HepG2 (cell line): ENCODE measurements at regions not wholly inside any gene's neighbourhood (a gene's known extent, or its start where the extent isn't known, plus 50 kb on each side); places are given as distances from the start of the nearest gene placed in this dataset.

Experiments
- ATAC-seq: fragments of 200-7000 bp; cut with Tn5 transposase; 3 replicates; pipeline ENCODE4 v1.9.1; 2020; ENCODE audit warnings: mild to moderate bottlenecking, moderate library complexity
- BruUV-seq: library from RNA; stranded (reverse); fragments of 400-500 nt; replicated peaks from 2 replicates; lab custom pipeline; 2021; lab: Mats Ljungman, UMichigan
- CTCF ChIA-PET: fragments of 300-600 bp; formaldehyde crosslinking; extraction: SDS; loops from one replicate; lab custom pipeline; 2021; ENCODE audit warnings: low total read pairs, inconsistent platforms, low intra/inter-chr PET ratio; lab: Yijun Ruan, JAX
- POLR2A ChIA-PET: fragments of 350-600 bp; sonication (Branson Sonifier 250); formaldehyde crosslinking; loops from one replicate; lab custom pipeline; 2020; ENCODE audit warnings: antibody characterized with exemption, inconsistent platforms; lab: Yijun Ruan, JAX
- DNase-seq: peaks from one replicate; pipeline ENCODE4 v3.0.0-alpha.2; 2015; ENCODE audit warnings: low spot score
- FAIRE-seq: peaks from 3 replicates; lab custom pipeline; 2011; peaks lifted over from hg19 to GRCh38; lab: Jason Lieb, UNC
- H2AFZ ChIP-seq: one replicate; pipeline ENCODE4 v1.6.1; 2011; ENCODE audit warnings: low read length, inconsistent platforms
- H3K27ac ChIP-seq: fragments of 300-600 bp; 3 replicates; pipeline ENCODE4 v1.8.0; 2011; ENCODE audit warnings: mixed run types, mild to moderate bottlenecking, mixed read lengths, low read length, inconsistent platforms; ENCODE audit not compliant: insufficient read depth; ENCODE audit errors: extremely low read length
- H3K27me3 ChIP-seq, 2 experiments: fragments of 200-600 bp in 1 of 2; 2 replicates in 1 of 2; 3 replicates in 1 of 2; pipeline versions ENCODE4 v1.6.0 to v1.8.0; 2011; ENCODE audit warnings: low read length in 2 of 2, mild to moderate bottlenecking in 2 of 2, moderate library complexity in 2 of 2, inconsistent platforms in 1 of 2; ENCODE audit not compliant: insufficient read depth in 2 of 2, control insufficient read depth in 1 of 2
- H3K36me3 ChIP-seq, 2 experiments: fragments of 200-600 bp in 1 of 2; replicated peaks in 1 of 2; 2 replicates in 1 of 2; 3 replicates in 1 of 2; pipeline versions ENCODE4 v1.5.1 to v1.8.0; 2011; ENCODE audit warnings: low read length in 2 of 2, inconsistent platforms in 1 of 2; ENCODE audit not compliant: insufficient read depth in 2 of 2, control insufficient read depth in 1 of 2
- H3K4me1 ChIP-seq: 2 replicates; pipeline ENCODE4 v1.5.1; 2012; ENCODE audit warnings: low read length, inconsistent platforms; ENCODE audit not compliant: insufficient read depth
- H3K4me2 ChIP-seq: 2 replicates; pipeline ENCODE4 v1.6.0; 2011; ENCODE audit warnings: low read depth, low read length, inconsistent platforms
- H3K4me3 ChIP-seq, 3 experiments: fragments of 200-600 bp in 1 of 3; sonication (generic), shearing (Covaris generic) in 1 of 3; replicated peaks in 1 of 3; 2 replicates each; pipeline ENCODE4 v1.5.1; 2011 to 2016; ENCODE audit warnings: low read length in 3 of 3, inconsistent platforms in 2 of 3, low read depth in 2 of 3, mild to moderate bottlenecking in 2 of 3, control low read depth in 1 of 3, mixed read lengths in 1 of 3; ENCODE audit not compliant: insufficient read depth in 1 of 3
- H3K79me2 ChIP-seq: one replicate; pipeline ENCODE4 v1.6.1; 2011; ENCODE audit warnings: low read length, inconsistent platforms; ENCODE audit not compliant: insufficient read depth
- H3K9ac ChIP-seq: 2 replicates; pipeline ENCODE4 v1.6.0; 2011; ENCODE audit warnings: mild to moderate bottlenecking, low read depth, low read length, inconsistent platforms; ENCODE audit not compliant: insufficient read depth
- H3K9me3 ChIP-seq: 2 replicates; pipeline ENCODE4 v1.5.1; 2012; ENCODE audit warnings: mild to moderate bottlenecking, low read length
- H4K20me1 ChIP-seq: 2 replicates; pipeline ENCODE4 v1.6.0; 2011; ENCODE audit warnings: inconsistent platforms, mild to moderate bottlenecking, low read length, moderate library complexity; ENCODE audit not compliant: insufficient read depth
- DMTF1 ChIP-seq: sonication (generic); formaldehyde crosslinking; IDR thresholded peaks from 2 replicates; pipeline ENCODE4 v1.4.0; 2020; ENCODE audit warnings: mild to moderate bottlenecking, missing genetic modification reagents
- FLYWCH1 ChIP-seq: sonication (generic); formaldehyde crosslinking; IDR thresholded peaks from 2 replicates; pipeline ENCODE4 v1.8.1; 2023; ENCODE audit warnings: mild to moderate bottlenecking, missing genetic modification reagents
- GMEB1 ChIP-seq: sonication (generic); formaldehyde crosslinking; IDR thresholded peaks from 2 replicates; pipeline ENCODE4 v1.5.1; 2020; ENCODE audit warnings: missing genetic modification reagents, mild to moderate bottlenecking, borderline replicate concordance
- HMGXB4 ChIP-seq, 2 experiments: sonication (generic) in 1 of 2; formaldehyde crosslinking in 1 of 2; IDR thresholded peaks; 2 replicates each; pipeline versions ENCODE4 v1.4.0 to v1.6.1; 2018 to 2020; ENCODE audit warnings: missing genetic modification reagents in 2 of 2, borderline replicate concordance in 1 of 2, low read depth in 1 of 2, mild to moderate bottlenecking in 1 of 2, missing biosample characterization in 1 of 2
- HOXA9 ChIP-seq: sonication (generic); formaldehyde crosslinking; IDR thresholded peaks from 2 replicates; pipeline ENCODE4 v1.8.1; 2022; ENCODE audit warnings: missing genetic modification reagents, mild to moderate bottlenecking, moderate library complexity, borderline replicate concordance
- NAIF1 ChIP-seq: sonication (generic); formaldehyde crosslinking; IDR thresholded peaks from 2 replicates; pipeline ENCODE4 v1.5.0; 2020; ENCODE audit warnings: mild to moderate bottlenecking, missing genetic modification reagents, borderline replicate concordance
- PHF5A ChIP-seq: IDR thresholded peaks from one replicate; pipeline ENCODE4 v1.6.1; 2018; ENCODE audit warnings: low read depth, missing genetic modification reagents; ENCODE audit not compliant: unreplicated experiment
- RARA ChIP-seq: IDR thresholded peaks from 2 replicates; pipeline ENCODE4 v1.6.1; 2016; ENCODE audit warnings: missing genetic modification reagents, missing compliant biosample characterization
- RELA ChIP-seq: sonication (generic); formaldehyde crosslinking; IDR thresholded peaks from 2 replicates; pipeline ENCODE4 v1.4.0; 2020; ENCODE audit warnings: missing genetic modification reagents
- SMAD3 ChIP-seq: sonication (generic); formaldehyde crosslinking; IDR thresholded peaks from 2 replicates; pipeline ENCODE4 v1.4.0; 2020; ENCODE audit warnings: missing genetic modification reagents
- ZFP36L2 ChIP-seq: sonication (generic); formaldehyde crosslinking; IDR thresholded peaks from 2 replicates; pipeline ENCODE4 v1.4.0; 2020; ENCODE audit warnings: missing genetic modification reagents
- ZNF552 ChIP-seq: sonication (generic); formaldehyde crosslinking; IDR thresholded peaks from 2 replicates; pipeline ENCODE4 v1.9.0; 2022; ENCODE audit warnings: missing genetic modification reagents, mild to moderate bottlenecking, borderline replicate concordance
- ZNF567 ChIP-seq: sonication (generic); formaldehyde crosslinking; IDR thresholded peaks from 2 replicates; pipeline ENCODE4 v1.8.1; 2023; ENCODE audit warnings: mild to moderate bottlenecking, missing genetic modification reagents, borderline replicate concordance
- ZNF570 ChIP-seq: sonication (generic); formaldehyde crosslinking; IDR thresholded peaks from 2 replicates; pipeline ENCODE4 v1.4.0; 2020; ENCODE audit warnings: mild to moderate bottlenecking, missing genetic modification reagents, borderline replicate concordance
- ZNF691 ChIP-seq: sonication (generic); formaldehyde crosslinking; IDR thresholded peaks from 2 replicates; pipeline ENCODE4 v1.4.0; 2020; ENCODE audit warnings: missing genetic modification reagents, low read depth, mild to moderate bottlenecking, borderline replicate concordance
- ZNF740 ChIP-seq: sonication (generic); formaldehyde crosslinking; IDR thresholded peaks from 2 replicates; pipeline ENCODE4 v1.4.0; 2020; ENCODE audit warnings: missing genetic modification reagents
- WGBS: methylation state at CpG from one replicate; pipeline ENCODE4 v1.1.6; 2017; ENCODE audit warnings: low lambda C conversion rate; 5-methylcytosine and 5-hydroxymethylcytosine counted together
- in situ Hi-C: cut with HindIII; loops from 2 replicates; pipeline ENCODE4 v1.10.0; 2017; ENCODE audit warnings: low pct_unique_long_range_greater_than_20kb; ENCODE audit not compliant: extremely low pct_ligation_motif_present
- intact Hi-C: fragments of 100-400 bp; cut with micrococcal nuclease; formaldehyde crosslinking; loops from one replicate; pipeline ENCODE4 v1.10.0; 2022; ENCODE audit not compliant: unreplicated experiment

GRCh38 chr21:23732776-23733175 lies 1874.5 kb downstream of the MRPL39 start:
- DNase-seq (no peak), FAIRE-seq (no peak), ATAC-seq (no peak)
- H3K4me1 ChIP-seq = no peaks in the 10 kb centered on the region
- H4K20me1 ChIP-seq = no peaks in the 10 kb centered on the region
- intact Hi-C loops (no loop called here), in situ Hi-C loops (no loop called here)
- no peak overlapping the region for H3K4me3 ChIP-seq
- H3K79me2 ChIP-seq = no peaks in the 10 kb centered on the region
- H3K36me3 ChIP-seq = no peaks in the 10 kb centered on the region
- peaks cover 63% of the 10 kb centered on the region for H3K9me3 ChIP-seq
- no peak overlapping the region for H3K9ac ChIP-seq
- H2AFZ ChIP-seq = no peak overlapping the region
- no peak overlapping the region for H3K27ac ChIP-seq
- ChIA-PET POLR2A (no interaction called here), CTCF (no interaction called here)
- H3K4me2 ChIP-seq = no peak overlapping the region
- no TSS peak for BruUV-seq
- H3K27me3 ChIP-seq = no peaks in the 10 kb centered on the region; a peak in 1 of 5 replicates
- WGBS = 20% methylated on average over 1 of the region's 1 CpG
- TF ChIP-seq GMEB1 (CRISPR knock-in tag) (no peak), ZFP36L2 (CRISPR knock-in tag) (no peak), HOXA9 (CRISPR knock-in tag) (no peak), PHF5A (CRISPR knock-in tag) (no peak), RELA (no peak), SMAD3 (CRISPR knock-in tag) (no peak), ZNF567 (CRISPR knock-in tag) (no peak), ZNF552 (CRISPR knock-in tag) (no peak), ZNF740 (CRISPR knock-in tag) (no peak), ZNF691 (CRISPR knock-in tag) (no peak), ZNF570 (no peak), DMTF1 (CRISPR knock-in tag) (no peak), HMGXB4 (CRISPR knock-in tag; IDR thresholded peaks at IDR 0.05; ENCODE audit: borderline replicate concordance in 1 of 2, low read depth in 1 of 2) (no peak), FLYWCH1 (CRISPR knock-in tag) (no peak), RARA (CRISPR knock-in tag) (no peak), NAIF1 (no peak)
